OCI-LY3 (cell line): ENCODE measurements at regions not wholly inside any gene's neighbourhood (a gene's known extent, or its start where the extent isn't known, plus 50 kb on each side); places are given as distances from the start of the nearest gene placed in this dataset.

Source experiments
- CTCF ChIP-seq: fragments of 200-600, 300-600 bp; sonication (generic); IDR thresholded peaks from 2 replicates; pipeline ENCODE4 v1.5.1; 2014; ENCODE audit warnings: antibody characterized with exemption, low read length, low read depth
- EZH2phosphoT487 ChIP-seq: fragments of 200-600 bp; shearing (Covaris generic); IDR thresholded peaks from 2 replicates; pipeline ENCODE4 v1.6.1; 2018; ENCODE audit warnings: antibody characterized with exemption, mixed run types, low read depth

- no peak for TF ChIP-seq CTCF
- TF ChIP-seq EZH2phosphoT487: no peak
Measured at GRCh38 chr5:56607551-56607950, 207.8 kb upstream of the MAP3K1 start.
